DMS 273 treated with DMSO at 0.1 percent for 48 hours (cell line): ENCODE measurements at regions not wholly inside any gene's neighbourhood (a gene's known extent, or its start where the extent isn't known, plus 50 kb on each side); places are given as distances from the start of the nearest gene placed in this dataset.
"Not testable (repeated sequence)": the region's sequence is repeated elsewhere in the genome, so short reads cannot be mapped to it uniquely, and the experiment has no call there.

Experiments
- DNase-seq: peaks from one replicate; lab custom pipeline; 2025; lab: John Stamatoyannopoulos, UW

DNA sequence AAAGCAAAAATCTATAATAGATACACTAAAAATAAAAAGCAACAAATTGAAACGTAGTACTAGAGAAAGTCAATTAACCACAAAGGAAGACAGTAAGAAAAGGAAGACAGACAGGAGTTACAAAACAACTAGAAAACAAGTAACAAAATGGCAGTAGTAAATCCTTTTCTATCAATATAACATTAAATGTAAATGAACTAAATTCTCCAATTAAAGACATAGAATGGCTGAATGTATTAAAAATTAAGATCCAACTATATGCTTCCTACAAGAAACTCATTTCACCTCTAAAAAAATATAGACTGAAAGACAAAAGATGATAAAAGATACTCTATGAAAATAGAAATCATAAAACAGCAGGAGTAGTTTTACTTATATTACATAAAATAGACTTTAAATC is 79.1 kb downstream of the CTH start:
- DNase-seq = no peak

DNA sequence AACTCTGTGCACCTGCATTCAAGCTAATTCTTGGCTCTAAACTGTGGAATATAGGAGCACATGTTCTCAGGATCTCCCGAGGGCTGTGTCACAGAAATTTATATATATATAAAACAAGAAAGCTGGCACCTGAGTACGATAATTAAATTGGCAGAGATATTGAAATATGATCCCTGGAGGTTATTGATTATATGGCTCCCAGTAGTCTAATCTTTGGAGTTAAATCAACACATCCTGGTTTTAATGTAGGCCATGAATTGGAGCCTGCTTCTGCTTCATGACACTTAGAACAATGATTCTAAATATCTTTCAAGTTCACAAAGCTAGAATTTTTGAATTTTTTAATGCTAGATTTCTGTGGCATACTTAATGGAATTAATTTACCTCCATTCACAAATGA is 84.3 kb downstream of the CTH start:
- DNase-seq = no peak

DNA sequence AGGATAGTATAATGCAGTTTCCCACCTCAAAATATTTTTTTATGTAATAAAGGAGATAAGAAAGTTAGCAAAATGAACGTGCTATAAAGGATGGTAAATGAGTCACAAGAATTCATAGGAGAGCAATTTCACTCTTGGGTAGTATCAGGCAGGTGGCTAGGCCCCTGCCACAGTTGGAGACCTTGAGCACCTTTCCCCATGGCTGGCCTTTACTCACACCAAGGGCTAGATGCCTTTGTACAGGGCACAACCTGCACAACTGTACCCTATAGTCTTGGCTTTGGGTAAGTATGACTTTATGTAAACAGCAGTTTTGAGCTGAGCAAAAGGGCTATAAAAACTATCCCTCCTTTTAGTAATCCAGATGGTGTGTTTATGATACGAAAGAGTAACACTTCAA is 85.1 kb downstream of the CTH start:
- no peak for DNase-seq

DNA sequence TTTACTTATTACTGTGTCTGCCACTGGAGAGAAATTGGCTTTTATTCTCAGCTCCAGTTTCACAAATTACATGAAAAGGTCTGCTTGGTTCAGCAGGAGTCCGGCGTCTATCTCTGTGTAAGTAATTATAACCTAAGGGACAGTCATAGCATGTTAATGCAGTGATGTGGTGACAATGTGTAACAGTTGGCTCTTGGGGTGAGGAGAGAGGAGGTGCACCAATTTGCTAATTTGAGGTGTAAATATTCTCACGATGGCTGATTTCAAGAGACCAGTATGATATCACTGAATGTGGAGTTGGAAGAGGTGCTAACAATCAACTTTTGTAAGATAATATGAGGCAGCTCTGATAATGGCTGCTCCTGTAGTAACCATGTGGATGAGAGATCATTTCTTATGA is 86.1 kb downstream of the CTH start:
- no peak for DNase-seq

DNA sequence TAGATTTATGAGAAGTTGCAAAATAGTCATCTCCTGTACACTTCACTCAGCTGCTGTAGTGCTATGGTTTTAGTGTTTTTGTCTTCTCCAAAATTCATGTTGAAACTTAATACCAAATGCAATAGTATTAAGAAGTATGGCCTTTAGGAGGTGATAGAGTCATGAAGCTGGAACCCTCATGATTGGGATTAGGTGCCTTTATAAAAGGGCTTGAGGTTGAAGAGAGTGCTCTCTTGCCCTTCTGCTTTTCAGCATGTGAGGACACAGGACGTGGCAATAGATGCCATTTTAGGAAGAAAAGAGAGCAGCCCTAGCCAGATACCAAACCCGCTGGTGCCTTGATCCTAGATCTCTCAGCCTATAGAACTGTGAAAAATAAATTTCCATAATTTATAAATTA is 87.6 kb downstream of the CTH start:
- DNase-seq = no peak

DNA sequence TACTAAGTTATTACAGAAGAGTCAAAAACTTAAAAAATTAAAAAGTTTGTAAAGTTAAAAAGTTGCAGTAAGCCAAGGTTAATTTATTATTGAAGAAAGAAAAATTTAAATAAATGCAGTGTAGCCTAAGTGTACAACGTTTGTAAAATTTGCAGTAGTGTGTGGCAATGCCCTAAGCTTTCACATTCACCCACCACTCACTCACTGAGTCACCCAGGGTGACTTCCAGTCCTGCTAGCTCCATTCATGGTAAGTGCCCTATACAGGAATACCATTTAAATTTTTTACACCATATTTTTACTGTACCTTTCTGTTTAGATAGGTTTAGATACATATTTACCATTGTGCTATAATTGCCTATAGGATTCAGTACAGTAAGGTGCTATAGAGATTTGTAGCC is 88.6 kb downstream of the CTH start:
- no peak for DNase-seq

DNA sequence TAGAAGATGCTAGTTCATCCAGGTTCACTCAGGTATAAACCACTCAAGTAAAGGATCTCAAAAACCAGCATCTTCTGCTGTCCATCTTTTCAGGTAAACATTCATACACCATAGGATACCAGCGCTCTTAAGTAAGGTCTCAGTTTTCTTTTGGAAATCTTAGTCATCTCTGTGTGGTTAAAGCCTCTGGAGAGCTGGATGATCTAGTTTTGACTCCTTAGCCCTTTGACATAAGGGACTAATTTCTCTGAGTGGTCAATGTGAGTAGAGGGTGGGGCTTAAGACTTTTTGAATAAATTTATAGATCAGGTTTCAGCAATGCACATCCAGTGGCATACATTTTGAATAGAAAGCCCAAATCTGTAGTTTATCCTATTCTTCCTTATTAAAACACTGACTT is 92.3 kb downstream of the CTH start:
- no peak for DNase-seq

DNA sequence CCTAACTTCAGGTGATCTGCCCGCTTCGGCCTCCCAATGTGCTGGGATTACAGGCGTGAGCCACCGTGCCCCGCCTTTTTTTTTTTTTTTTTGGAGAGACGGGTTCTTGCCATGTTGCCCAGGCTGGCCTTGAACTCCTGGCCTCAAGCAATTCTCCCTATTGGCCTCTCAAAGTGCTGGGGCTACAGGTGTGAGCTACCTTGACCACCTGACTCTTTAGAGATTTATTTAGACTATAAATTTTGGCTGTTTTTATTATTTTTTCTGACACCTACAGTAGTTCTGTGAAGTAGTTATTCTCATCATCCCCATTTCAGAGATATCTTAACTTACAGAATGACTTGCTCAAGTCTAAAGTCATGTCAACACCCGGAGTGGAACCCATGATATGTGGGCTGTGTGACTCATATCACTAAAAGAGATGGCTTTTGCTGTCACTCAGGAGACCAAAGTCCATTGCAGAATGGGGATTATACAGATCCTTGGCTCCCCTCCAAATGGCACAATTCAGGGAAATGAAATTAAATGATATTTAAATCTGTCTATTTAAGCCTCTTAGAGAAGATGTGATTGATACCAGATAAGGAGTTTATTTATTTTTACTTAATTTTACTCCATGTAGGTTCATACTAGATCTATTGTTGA is 93.2 kb downstream of the CTH start:
- DNase-seq = no peak

DNA sequence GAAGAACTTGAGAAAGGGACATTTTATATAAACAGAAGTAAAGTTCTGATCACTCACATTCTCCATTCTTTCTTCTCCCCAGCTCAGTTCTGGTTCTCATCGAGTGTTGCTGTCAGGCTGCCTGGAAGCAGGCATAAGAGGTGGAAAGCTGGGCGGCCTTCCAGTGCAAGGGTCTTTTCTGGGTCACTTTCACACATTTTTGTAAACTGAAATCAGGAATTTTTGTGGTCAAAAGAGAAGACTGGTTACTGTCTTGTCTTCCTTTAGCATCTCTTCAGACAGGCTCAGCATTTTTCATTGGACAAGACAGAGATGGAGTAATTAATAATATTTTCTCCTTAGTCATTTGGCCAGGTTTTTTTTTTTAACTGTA is 93.7 kb downstream of the CTH start:
- no peak for DNase-seq

DNA sequence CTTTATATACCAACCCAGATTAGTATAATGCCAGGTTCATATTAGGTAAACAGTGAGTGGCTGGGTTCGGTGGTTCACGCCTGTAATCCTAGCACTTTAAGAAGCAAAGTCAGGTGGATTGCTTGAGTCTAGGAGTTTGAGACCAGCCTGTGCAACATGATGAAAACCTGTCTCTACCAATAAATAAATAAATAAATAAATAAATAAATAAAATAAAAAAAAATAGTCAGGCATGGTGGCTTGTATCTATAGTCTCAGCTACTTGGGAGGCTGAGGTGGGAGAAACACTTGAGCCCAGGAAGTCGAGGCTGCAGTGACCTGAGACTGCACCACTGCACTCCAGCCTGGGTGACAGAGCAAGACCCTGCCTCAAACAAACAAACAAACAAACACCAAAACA is 96.9 kb downstream of the CTH start:
- not testable (repeated sequence) for DNase-seq

DNA sequence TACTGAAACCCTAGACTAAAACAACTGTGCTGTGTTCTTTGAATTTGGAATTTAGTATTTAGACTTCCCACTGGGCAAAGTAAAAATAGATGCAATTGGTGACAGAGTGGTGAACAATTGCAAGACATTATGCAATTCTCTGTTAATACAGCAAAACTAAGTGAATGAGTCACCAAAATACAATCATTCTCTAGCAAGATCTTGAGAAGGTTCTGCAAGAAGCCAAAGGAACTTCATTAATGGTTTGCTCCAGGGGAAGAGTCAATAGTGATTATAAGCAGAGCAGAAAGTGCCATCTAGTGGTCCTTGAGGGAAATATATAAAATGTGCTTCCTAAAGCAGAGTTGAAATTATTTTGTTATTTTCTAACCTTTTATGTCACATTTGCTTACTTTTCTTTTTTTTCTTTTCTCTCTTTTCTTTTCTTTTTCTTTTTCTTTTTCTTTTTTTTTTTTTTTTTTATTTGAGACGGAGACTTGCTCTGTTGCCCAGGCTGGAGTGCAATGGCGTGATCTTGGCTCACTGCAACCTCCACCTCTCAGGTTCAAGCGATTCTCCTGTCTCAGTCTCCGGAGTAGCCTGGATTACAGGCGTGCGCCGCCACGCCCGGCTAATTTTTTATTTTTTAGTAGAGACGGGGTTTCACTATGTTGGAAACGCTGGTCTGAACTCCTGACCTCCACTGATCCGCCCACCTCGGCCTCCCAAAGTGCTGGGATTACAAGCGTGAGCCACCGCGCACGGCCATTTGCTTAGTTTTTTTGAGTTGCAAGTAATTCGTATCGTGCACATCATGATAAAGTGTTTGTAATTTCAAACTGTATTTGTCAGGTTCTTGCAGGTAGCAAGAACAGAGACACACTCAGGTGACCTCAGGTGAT is 99.2 kb downstream of the CTH start:
- peak; percentile 31 for DNase-seq

DNA sequence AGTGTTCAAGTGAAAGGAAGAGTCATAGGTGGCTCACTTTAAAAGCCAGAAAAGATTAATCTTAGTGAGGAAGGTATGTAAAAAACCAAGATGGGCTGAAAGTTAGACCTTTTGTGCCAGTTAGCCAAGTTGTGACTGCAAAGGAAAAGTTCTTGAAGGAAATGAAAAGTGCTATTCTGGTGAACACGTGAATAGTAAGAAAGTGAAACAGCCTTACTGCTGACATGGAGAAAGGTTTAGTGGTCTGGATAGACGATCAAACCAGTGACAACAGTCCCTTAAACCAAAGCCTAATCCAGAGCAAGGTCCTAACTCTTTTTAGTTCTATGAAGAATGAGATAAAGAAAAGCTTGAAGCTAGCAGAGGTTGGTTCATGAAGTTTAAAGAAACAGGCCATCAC is 106.4 kb downstream of the CTH start:
- DNase-seq = no peak

DNA sequence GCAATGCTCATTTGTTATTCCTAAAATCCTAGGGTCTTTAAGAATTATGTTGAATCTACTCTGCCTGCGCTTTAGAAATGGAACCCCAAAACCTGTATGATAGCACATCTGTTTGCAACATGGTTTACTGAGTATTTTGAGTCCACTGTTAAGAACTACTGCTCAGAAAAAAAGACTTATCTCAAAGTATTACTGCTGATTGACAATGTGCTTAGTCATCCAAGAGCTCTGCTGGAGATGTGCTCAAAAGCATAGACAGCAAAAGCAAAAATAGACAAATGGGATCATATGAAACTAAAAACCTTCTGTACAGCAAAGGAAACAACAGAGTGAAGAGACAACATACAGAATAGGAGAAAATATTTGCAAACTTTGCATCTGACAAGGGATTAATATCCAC is 107.0 kb downstream of the CTH start:
- no peak for DNase-seq

DNA sequence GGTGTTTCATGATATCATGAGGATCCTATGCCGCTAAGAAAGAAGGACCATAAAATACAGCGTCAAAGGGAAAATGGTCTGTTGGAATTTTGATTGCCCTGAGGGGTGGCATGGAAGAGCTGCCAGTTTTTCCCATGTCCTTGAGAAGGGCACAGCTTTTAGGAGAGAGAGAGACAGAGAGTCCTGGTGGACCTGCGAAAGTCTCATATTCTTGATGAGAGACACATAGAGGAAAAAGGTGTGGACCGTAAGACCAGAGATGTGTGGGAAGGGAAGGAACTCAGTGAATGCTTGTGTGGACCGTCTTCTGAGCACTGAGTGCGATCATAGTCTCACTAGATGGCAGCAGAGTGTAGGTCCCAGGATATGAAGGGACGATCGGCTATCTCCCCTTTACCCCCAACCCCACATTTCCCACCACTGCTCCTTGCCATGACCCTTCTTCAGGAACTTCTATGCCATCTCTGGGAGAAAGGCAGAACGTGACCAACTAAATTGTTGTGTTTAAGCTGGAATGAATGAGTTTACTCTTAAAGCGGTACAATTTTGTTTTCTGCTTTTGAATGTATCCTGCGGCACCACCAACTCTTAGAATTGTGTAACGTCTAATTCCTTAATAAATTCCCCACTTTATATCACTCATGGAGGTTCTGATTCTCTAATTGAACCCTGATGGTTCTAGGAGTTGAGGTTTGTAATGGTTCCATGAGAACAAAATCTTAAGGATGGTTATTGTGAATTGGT is 117.7 kb downstream of the CTH start:
- no peak for DNase-seq

DNA sequence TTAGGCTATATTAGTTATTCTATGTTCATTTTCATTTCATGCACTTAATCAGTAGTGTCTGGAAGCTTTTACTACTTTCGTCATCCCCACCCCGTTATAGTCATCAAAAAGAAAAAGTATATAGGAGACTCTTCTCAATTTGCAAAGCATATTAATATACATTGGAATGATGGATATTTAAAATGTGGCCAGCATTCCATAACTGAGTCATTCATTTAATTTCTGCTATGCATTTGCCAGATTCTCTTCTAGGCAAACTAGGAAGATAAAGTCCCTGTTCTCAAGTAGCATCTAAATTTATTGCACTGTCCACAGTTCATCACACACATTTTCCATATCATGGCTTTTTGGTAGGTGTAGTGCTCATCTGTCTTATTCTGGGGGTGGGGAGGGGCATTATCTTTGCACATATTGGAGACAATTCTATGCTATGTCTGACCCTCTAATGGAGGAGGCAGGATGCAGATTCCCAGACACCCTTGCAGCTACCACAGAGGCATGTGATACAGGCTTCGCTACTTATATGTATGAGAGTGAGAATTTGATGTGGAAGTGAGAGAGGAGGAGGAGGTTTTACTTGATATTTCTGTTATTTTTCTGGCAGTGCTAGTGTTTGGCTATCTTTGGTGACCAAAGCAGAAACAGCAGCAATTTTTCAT is 125.8 kb downstream of the CTH start:
- DNase-seq = no peak

DNA sequence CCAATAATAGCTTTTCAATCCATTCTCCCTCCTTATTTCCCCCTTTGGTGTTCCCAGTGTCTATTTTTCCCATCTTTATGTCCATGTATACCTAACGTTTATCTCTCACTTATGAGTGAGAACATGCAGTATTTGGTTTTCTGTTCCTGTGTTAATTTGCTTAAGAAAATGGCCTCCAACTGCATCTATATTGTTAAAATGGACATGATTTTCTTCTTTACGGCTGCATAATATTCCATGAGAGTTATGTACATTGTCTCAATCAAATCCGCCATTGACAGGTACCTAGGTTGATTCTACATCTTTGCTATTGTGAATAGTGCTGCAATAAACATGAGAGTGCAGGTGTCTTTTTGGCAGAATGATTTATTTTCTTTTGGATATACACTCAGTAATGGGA is 126.7 kb downstream of the CTH start:
- no peak for DNase-seq

DNA sequence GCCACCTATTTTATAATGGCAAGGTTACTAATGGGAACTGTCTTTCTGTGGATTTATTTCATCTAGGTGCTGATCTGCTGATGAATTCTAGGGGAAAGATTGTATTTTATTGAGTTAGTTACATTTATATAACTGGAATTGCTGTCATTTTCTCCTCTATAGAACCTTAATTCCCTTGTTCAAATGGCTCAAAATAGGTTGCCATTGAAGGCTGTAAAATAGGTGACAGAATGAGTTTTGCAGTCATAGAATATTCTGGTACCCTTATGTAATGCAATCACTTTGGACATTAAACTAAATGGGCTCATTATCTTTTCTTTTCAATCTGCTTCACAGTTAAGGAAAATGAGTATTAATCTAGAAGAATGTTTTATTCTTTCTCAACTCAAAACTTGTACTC is 131.0 kb downstream of the CTH start:
- DNase-seq = no peak

DNA sequence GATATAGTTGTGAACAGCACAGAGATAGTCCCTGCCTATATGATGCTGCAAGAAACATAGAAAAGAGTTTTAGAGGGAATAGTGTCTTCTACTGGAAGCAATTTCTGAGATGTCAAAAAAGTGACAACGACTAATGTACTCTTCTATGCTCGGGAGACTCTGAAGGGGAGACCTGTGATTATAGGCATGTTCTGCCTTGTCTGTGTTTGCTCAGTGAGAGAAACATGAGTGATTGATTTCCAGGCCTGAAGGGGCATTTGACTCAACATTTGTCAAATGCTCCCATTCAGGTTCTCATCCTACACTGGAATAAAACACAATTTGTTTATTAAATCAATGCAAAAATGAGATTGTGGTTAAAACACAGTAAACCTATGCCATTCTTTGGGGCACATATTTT is 131.8 kb downstream of the CTH start:
- no peak for DNase-seq

DNA sequence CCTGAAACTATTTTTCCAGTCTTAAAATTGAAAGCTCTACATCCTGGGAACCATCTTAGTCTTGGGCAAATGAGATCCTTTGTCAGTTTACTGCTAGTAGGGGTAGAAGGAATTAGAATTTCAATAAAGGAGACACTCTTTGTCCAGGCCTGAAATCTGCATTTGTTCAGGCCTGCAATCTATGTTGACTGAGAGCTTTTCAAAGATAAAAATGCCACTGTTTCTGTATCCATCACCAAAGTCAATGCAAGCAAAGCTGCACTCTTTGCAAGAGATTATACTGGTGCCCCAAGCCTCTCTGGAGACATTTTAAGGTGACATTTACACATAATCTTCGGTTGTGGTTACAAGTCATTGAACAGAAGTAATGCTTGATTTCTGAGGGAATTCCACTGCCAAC is 135.7 kb downstream of the CTH start:
- DNase-seq = no peak

DNA sequence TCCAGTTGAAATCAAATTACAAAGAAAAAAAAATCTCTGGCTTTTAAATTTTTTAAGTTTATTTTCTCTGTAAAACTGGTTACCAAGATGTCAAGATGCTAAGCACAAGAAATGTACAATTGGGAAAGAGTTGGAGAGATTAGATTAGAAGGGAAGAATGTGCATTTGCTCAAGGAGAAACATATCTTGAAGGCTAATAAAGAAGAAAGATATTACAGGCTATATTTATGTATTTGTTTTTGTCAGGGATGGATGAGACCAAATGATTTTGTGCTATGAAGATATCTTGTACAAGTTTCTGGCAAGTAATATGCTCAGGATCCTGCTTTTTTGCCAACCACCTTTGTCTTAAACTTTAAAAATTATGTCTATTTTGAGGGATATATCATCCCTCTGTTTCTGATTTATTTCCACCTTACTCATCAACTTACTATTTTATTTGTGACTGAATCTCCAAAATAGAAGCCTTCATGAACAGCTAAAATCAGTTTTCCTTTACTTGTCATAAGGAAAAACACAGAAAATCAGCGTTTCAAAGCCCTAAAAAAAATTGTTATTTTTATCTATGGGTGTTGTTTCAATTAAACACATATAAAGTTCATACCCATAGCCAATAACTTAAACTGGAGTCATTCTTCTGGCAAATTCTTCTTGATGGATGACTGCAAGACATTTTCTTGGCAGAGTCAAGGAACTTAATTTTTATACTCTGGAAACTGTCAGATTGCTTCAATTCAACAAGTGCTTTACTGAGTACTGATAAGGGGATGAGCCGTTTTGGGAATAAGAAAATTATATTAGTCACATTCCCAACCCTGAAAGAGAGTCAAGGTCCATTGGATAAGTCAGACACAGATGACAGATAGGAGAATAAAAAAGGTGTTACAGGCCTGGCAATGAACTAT is 141.8 kb downstream of the CTH start:
- no peak for DNase-seq

DNA sequence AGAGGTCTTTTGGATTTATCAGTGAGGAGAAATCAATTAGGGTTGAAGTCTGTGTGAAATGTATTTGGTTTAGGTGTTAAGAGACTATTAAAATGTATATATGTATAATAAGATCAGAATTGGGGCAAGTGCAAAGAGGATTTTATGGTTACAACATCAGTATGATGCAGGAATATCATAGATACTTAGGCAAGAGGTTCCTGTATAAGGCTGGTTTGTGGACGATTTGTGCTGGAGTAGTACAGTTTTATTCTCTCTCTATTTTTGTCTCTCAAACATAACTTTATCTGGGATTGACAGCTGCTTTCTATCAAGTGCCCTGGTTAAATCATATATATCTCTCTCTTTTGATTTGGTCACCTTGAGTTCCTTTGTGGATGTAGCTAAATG is 142.5 kb downstream of the CTH start:
- no peak for DNase-seq

DNA sequence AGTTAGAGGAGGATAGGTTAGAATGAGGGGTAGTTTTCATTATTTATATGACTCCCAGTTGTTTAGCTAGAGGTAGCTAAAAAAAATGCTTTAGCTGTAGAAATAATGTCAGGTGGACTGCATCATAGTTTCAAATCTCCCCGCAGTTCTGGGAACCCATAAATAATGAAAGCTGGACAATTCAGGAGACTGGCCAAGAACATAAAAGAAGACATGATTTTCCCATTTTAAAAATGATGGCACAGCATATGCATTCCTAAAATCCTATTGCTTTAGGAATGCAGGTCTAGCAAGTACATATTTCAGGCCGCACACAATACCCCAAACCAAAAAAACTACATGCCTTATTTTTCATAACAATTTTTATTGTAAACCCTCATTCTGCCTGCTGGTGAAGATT is 143.3 kb downstream of the CTH start:
- no peak for DNase-seq
